ENCODE measurements at regions not wholly inside any gene's neighbourhood (a gene's known extent, or its start where the extent isn't known, plus 50 kb on each side); places are given as distances from the start of the nearest gene placed in this dataset.

GRCh38 chr2:6071519-6071918, 379.3 kb downstream of the SOX11 start:
- no peak for TF ChIP-seq CTCF (optimal IDR thresholded peaks at IDR 0.05 in 1 of 3, IDR thresholded peaks at IDR 0.05 in 1 of 3, conservative IDR thresholded peaks at IDR 0.05 in 1 of 3; ENCODE audit: extremely low read depth in 1 of 3, insufficient read depth in 2 of 3, low read length in 3 of 3)
- no peak for TF ChIP-seq EZH2 (IDR thresholded peaks at IDR 0.05; ENCODE audit: low read length)
